ENCODE measurements at regions not wholly inside any gene's neighbourhood (a gene's known extent, or its start where the extent isn't known, plus 50 kb on each side); places are given as distances from the start of the nearest gene placed in this dataset.

DNA sequence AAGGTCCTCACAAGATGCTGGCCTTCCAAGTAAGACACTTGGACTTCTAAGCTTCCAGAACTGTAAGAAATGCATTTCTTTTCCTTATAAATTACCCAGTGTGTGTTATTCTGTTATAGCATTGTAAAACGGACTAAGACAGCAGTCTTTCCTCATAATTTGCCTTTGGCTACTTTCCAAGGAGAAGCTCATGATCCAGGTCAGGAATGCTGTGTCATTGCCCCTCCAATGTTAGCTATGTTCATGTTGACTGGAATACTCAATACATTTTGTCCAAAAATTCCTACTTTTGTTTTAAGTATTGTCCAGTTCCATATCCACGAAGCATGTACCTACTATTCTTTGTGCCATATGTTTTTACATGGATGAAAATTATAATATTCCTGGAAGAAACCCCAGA, 234.6 kb downstream of the HS3ST3A1 start:
- no peak for TF ChIP-seq CTCF (IDR thresholded peaks at IDR 0.05; ENCODE audit: low read depth, low read length, missing control alignments)
- in situ Hi-C loops (cut with HindIII; ENCODE audit: low sequenced_read_pairs) = no loop called here
- no peak overlapping the region for H3K4me3 ChIP-seq (ENCODE audit: low read depth, low read length)
- no peak for DNase-seq (ENCODE audit: low read depth)

DNA sequence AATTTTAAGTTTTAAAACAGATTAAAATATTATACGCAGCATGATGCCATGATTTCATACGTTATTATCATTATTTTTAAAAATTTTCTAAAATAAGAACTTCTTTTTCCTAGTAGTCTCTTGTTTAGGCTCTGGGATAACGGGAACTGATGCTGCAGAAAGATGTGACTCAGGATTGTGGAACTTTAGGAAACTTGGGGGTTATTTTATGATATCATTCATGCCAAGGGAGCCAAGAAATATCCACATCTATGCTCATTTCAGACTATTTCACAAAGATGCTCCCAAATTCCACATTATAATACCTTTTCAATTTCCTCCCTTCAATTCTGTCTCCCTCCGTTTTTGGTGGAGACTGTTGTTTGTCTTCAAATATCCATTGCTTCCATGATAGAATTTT, 236.4 kb downstream of the HS3ST3A1 start:
- no peak for TF ChIP-seq CTCF (IDR thresholded peaks at IDR 0.05; ENCODE audit: low read depth, low read length, missing control alignments)
- no peak overlapping the region for H3K4me3 ChIP-seq (ENCODE audit: low read depth, low read length)
- DNase-seq (ENCODE audit: low read depth) = no peak
- in situ Hi-C loops (cut with HindIII; ENCODE audit: low sequenced_read_pairs) = no loop called here

GRCh38 chr17:13363771-13364170, 238.0 kb downstream of the HS3ST3A1 start:
- H3K4me3 ChIP-seq (ENCODE audit: low read depth, low read length) = no peak overlapping the region
- no peak for DNase-seq (ENCODE audit: low read depth)
- in situ Hi-C loops (cut with HindIII; ENCODE audit: low sequenced_read_pairs) = no loop called here
- TF ChIP-seq CTCF (IDR thresholded peaks at IDR 0.05; ENCODE audit: low read depth, low read length, missing control alignments) = no peak

- no peak overlapping the region for H3K4me3 ChIP-seq (ENCODE audit: low read depth, low read length)
- TF ChIP-seq CTCF (IDR thresholded peaks at IDR 0.05; ENCODE audit: low read depth, low read length, missing control alignments) = no peak
- in situ Hi-C loops (cut with HindIII; ENCODE audit: low sequenced_read_pairs) = no loop called here
- DNase-seq (ENCODE audit: low read depth) = no peak
Measured at GRCh38 chr17:13362341-13363122, 239.2 kb downstream of the HS3ST3A1 start.

- no peak overlapping the region for H3K4me3 ChIP-seq (ENCODE audit: low read depth, low read length)
- no peak for TF ChIP-seq CTCF (IDR thresholded peaks at IDR 0.05; ENCODE audit: low read depth, low read length, missing control alignments)
- DNase-seq (ENCODE audit: low read depth) = no peak
- in situ Hi-C loops (cut with HindIII; ENCODE audit: low sequenced_read_pairs) = no loop called here
Measured at GRCh38 chr17:13359774-13360173, 242.0 kb downstream of the HS3ST3A1 start.

- TF ChIP-seq CTCF (IDR thresholded peaks at IDR 0.05; ENCODE audit: low read depth, low read length, missing control alignments) = no peak
- in situ Hi-C loops (cut with HindIII; ENCODE audit: low sequenced_read_pairs) = no loop called here
Measured at GRCh38 chr17:13355054-13355453, 246.7 kb downstream of the HS3ST3A1 start.

More at GRCh38 chr17:13355054-13355453, 246.7 kb downstream of the HS3ST3A1 start:
- DNase-seq (ENCODE audit: low read depth) = no peak
- H3K4me3 ChIP-seq (ENCODE audit: low read depth, low read length) = no peak overlapping the region

Measured in astrocyte of the cerebellum (primary cell).